SK-N-SH treated with all-trans-retinoic acid at 6 μM for 48 hours (cell line): ENCODE measurements at regions not wholly inside any gene's neighbourhood (a gene's known extent, or its start where the extent isn't known, plus 50 kb on each side); places are given as distances from the start of the nearest gene placed in this dataset.

Experiments
- ATAC-seq: fragments of 200-7000 bp; cut with Tn5 transposase; 3 replicates; pipeline ENCODE4 v1.9.1; 2020; ENCODE audit warnings: mild to moderate bottlenecking, moderate library complexity
- ARNTL ChIP-seq: fragments of 450-650 bp; formaldehyde crosslinking; IDR thresholded peaks from 2 replicates; pipeline ENCODE4 v1.5.0; 2020; ENCODE audit warnings: low read depth, mild to moderate bottlenecking, moderate library complexity, borderline replicate concordance
- BACH2 ChIP-seq: fragments of 250-450 bp; sonication (Bioruptor Pico); IDR thresholded peaks from 2 replicates; pipeline ENCODE4 v1.9.0; 2021; ENCODE audit warnings: mild to moderate bottlenecking, borderline replicate concordance
- CSDC2 ChIP-seq: fragments of 250-450 bp; sonication (Bioruptor Pico); IDR thresholded peaks from 2 replicates; pipeline ENCODE4 v1.5.0; 2020; ENCODE audit warnings: mild to moderate bottlenecking, moderate library complexity
- ESRRG ChIP-seq: fragments of 250-450 bp; sonication (Bioruptor Pico); IDR thresholded peaks from 2 replicates; pipeline ENCODE4 v1.6.1; 2021; ENCODE audit warnings: mild to moderate bottlenecking
- GLIS3 ChIP-seq: fragments of 250-450 bp; sonication (Bioruptor Pico); IDR thresholded peaks from 2 replicates; pipeline ENCODE4 v1.5.0; 2020; ENCODE audit warnings: mild to moderate bottlenecking, moderate library complexity
- ISL1 ChIP-seq: fragments of 250-450 bp; sonication (Bioruptor Pico); IDR thresholded peaks from 2 replicates; pipeline ENCODE4 v2.1.2; 2022; ENCODE audit warnings: mild to moderate bottlenecking, moderate library complexity
- PPARA ChIP-seq: fragments of 250-450 bp; sonication (Bioruptor Pico); IDR thresholded peaks from 2 replicates; pipeline ENCODE4 v1.5.0; 2020; ENCODE audit warnings: mild to moderate bottlenecking, borderline replicate concordance
- RARB ChIP-seq: fragments of 250-450 bp; sonication (Bioruptor Pico); IDR thresholded peaks from 2 replicates; pipeline ENCODE4 v1.8.0; 2021; ENCODE audit warnings: mild to moderate bottlenecking, moderate library complexity
- SNAI2 ChIP-seq: fragments of 250-450 bp; sonication (Bioruptor Pico); IDR thresholded peaks from 2 replicates; pipeline ENCODE4 v1.5.0; 2020; ENCODE audit warnings: mild to moderate bottlenecking, moderate library complexity
- TCF4 ChIP-seq: fragments of 250-450 bp; sonication (Bioruptor Pico); IDR thresholded peaks from 2 replicates; pipeline ENCODE4 v1.8.0; 2021; ENCODE audit warnings: mild to moderate bottlenecking, moderate library complexity, borderline replicate concordance
- TOX ChIP-seq: fragments of 250-450 bp; sonication (Bioruptor Pico); IDR thresholded peaks from 2 replicates; pipeline ENCODE4 v1.8.0; 2021; ENCODE audit warnings: mild to moderate bottlenecking, moderate library complexity, borderline replicate concordance
- ZC3H10 ChIP-seq: fragments of 250-450 bp; sonication (Bioruptor Pico); IDR thresholded peaks from 2 replicates; pipeline ENCODE4 v1.5.1; 2021; ENCODE audit warnings: mild to moderate bottlenecking, moderate library complexity
- ZFP30 ChIP-seq: fragments of 450-650 bp; formaldehyde crosslinking; IDR thresholded peaks from 2 replicates; pipeline ENCODE4 v1.5.0; 2022; ENCODE audit warnings: mild to moderate bottlenecking, moderate library complexity
- ZNF565 ChIP-seq: fragments of 450-650 bp; formaldehyde crosslinking; conservative IDR thresholded peaks from 2 replicates; pipeline ENCODE4 v1.5.0; 2020; ENCODE audit warnings: low read depth, mild to moderate bottlenecking, moderate library complexity
- ZNF70 ChIP-seq: fragments of 450-650 bp; formaldehyde crosslinking; IDR thresholded peaks from 2 replicates; pipeline ENCODE4 v1.5.0; 2020; ENCODE audit warnings: mild to moderate bottlenecking, moderate library complexity
- ZNF8 ChIP-seq: fragments of 450-650 bp; formaldehyde crosslinking; IDR thresholded peaks from 2 replicates; pipeline ENCODE4 v1.5.0; 2020; ENCODE audit warnings: mild to moderate bottlenecking, moderate library complexity
- TF ChIP-seq, protein P1 (sequence below): fragments of 250-450 bp; sonication (Bioruptor Pico); IDR thresholded peaks from 2 replicates; pipeline ENCODE4 v1.8.0; 2020; ENCODE audit warnings: mild to moderate bottlenecking, moderate library complexity, borderline replicate concordance
- TF ChIP-seq, protein P2 (sequence below): fragments of 250-450 bp; sonication (Bioruptor Pico); IDR thresholded peaks from 2 replicates; pipeline ENCODE4 v1.8.0; 2021; ENCODE audit warnings: low read depth, mild to moderate bottlenecking, moderate library complexity, borderline replicate concordance
- TF ChIP-seq, protein P3 (sequence below): fragments of 250-450 bp; sonication (Bioruptor Pico); IDR thresholded peaks from 2 replicates; pipeline ENCODE4 v1.5.0; 2020; ENCODE audit warnings: mild to moderate bottlenecking, moderate library complexity
- TF ChIP-seq, protein P4 (sequence below): fragments of 250-450 bp; sonication (Bioruptor Pico); IDR thresholded peaks from 2 replicates; pipeline ENCODE4 v1.5.1; 2021; ENCODE audit warnings: mild to moderate bottlenecking, moderate library complexity

DNA sequence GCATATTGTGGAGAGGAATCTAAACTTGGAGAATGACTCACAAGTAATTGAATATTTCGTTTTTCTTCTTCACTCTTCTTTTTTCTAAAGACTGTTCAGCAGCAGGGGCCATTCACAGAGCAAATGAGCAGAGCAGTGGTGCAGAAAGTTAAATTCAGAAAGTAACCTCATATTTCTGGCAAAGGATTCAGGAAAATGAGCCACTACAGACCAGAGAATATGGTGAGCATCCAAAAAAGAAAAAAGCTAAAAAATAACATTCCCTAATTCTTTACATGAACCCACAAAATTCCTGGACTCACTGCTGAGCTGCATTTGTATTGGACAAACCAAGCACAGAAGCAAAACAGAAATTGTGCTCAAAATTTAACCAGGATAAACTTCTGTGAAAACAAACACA, 1486.8 kb upstream of the C9orf72 start:
- ATAC-seq, result peak; percentile 38; the same call in 2 of the 3 replicates
- TF ChIP-seq, protein P1, sequence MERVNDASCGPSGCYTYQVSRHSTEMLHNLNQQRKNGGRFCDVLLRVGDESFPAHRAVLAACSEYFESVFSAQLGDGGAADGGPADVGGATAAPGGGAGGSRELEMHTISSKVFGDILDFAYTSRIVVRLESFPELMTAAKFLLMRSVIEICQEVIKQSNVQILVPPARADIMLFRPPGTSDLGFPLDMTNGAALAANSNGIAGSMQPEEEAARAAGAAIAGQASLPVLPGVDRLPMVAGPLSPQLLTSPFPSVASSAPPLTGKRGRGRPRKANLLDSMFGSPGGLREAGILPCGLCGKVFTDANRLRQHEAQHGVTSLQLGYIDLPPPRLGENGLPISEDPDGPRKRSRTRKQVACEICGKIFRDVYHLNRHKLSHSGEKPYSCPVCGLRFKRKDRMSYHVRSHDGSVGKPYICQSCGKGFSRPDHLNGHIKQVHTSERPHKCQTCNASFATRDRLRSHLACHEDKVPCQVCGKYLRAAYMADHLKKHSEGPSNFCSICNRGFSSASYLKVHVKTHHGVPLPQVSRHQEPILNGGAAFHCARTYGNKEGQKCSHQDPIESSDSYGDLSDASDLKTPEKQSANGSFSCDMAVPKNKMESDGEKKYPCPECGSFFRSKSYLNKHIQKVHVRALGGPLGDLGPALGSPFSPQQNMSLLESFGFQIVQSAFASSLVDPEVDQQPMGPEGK (CRISPR knock-in tag), result no peak
- TF ChIP-seq, protein P2, sequence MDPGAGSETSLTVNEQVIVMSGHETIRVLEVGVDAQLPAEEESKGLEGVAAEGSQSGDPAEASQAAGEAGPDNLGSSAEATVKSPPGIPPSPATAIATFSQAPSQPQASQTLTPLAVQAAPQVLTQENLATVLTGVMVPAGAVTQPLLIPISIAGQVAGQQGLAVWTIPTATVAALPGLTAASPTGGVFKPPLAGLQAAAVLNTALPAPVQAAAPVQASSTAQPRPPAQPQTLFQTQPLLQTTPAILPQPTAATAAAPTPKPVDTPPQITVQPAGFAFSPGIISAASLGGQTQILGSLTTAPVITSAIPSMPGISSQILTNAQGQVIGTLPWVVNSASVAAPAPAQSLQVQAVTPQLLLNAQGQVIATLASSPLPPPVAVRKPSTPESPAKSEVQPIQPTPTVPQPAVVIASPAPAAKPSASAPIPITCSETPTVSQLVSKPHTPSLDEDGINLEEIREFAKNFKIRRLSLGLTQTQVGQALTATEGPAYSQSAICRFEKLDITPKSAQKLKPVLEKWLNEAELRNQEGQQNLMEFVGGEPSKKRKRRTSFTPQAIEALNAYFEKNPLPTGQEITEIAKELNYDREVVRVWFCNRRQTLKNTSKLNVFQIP, result no peak
- TF ChIP-seq BACH2 (CRISPR knock-in tag) (no peak), PPARA (CRISPR knock-in tag) (no peak), ZFP30 (no peak), ESRRG (CRISPR knock-in tag) (no peak), ISL1 (no peak)
- TF ChIP-seq, protein P3, sequence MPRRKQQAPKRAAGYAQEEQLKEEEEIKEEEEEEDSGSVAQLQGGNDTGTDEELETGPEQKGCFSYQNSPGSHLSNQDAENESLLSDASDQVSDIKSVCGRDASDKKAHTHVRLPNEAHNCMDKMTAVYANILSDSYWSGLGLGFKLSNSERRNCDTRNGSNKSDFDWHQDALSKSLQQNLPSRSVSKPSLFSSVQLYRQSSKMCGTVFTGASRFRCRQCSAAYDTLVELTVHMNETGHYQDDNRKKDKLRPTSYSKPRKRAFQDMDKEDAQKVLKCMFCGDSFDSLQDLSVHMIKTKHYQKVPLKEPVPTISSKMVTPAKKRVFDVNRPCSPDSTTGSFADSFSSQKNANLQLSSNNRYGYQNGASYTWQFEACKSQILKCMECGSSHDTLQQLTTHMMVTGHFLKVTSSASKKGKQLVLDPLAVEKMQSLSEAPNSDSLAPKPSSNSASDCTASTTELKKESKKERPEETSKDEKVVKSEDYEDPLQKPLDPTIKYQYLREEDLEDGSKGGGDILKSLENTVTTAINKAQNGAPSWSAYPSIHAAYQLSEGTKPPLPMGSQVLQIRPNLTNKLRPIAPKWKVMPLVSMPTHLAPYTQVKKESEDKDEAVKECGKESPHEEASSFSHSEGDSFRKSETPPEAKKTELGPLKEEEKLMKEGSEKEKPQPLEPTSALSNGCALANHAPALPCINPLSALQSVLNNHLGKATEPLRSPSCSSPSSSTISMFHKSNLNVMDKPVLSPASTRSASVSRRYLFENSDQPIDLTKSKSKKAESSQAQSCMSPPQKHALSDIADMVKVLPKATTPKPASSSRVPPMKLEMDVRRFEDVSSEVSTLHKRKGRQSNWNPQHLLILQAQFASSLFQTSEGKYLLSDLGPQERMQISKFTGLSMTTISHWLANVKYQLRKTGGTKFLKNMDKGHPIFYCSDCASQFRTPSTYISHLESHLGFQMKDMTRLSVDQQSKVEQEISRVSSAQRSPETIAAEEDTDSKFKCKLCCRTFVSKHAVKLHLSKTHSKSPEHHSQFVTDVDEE (CRISPR knock-in tag), result no peak

DNA sequence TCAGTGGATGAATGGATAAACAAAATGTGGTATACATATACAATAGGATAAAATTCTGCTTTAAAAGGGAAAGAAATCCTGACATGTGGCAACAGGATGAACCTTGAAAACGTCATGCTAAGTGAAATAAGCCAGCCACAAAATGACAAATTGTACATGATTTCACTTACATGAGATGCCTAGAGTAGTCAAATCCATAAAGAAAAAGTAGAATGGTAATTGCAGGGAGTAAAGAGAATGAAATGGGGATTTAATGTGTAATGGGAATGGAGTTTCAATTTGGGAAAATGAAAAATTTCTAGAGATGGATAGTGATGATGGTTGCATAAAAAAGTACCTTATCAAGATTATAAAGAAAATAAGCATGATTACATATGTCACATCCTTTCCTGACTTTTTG, 1489.2 kb upstream of the C9orf72 start:
- no peak for ATAC-seq
- TF ChIP-seq BACH2 (CRISPR knock-in tag) (no peak), ZC3H10 (no peak), ARNTL (CRISPR knock-in tag) (no peak), RARB (CRISPR knock-in tag) (no peak), ZNF565 (CRISPR knock-in tag) (no peak), TOX (no peak), PPARA (CRISPR knock-in tag) (no peak), SNAI2 (CRISPR knock-in tag) (no peak), ZNF8 (CRISPR knock-in tag) (no peak), ZNF70 (CRISPR knock-in tag) (no peak), GLIS3 (CRISPR knock-in tag) (no peak), CSDC2 (CRISPR knock-in tag) (no peak), TCF4 (CRISPR knock-in tag) (no peak)
- TF ChIP-seq, protein P1 (CRISPR knock-in tag), result no peak
- TF ChIP-seq, protein P4, sequence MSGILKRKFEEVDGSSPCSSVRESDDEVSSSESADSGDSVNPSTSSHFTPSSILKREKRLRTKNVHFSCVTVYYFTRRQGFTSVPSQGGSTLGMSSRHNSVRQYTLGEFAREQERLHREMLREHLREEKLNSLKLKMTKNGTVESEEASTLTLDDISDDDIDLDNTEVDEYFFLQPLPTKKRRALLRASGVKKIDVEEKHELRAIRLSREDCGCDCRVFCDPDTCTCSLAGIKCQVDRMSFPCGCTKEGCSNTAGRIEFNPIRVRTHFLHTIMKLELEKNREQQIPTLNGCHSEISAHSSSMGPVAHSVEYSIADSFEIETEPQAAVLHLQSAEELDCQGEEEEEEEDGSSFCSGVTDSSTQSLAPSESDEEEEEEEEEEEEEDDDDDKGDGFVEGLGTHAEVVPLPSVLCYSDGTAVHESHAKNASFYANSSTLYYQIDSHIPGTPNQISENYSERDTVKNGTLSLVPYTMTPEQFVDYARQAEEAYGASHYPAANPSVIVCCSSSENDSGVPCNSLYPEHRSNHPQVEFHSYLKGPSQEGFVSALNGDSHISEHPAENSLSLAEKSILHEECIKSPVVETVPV (CRISPR knock-in tag), result no peak
- TF ChIP-seq, protein P2, result no peak
- TF ChIP-seq, protein P3 (CRISPR knock-in tag), result no peak
